ENCODE measurements at regions not wholly inside any gene's neighbourhood (a gene's known extent, or its start where the extent isn't known, plus 50 kb on each side); places are given as distances from the start of the nearest gene placed in this dataset.
A peak's percentile ranks its signal among the peaks of the same experiment; 100 is the strongest.
"Not testable (repeated sequence)": the region's sequence is repeated elsewhere in the genome, so short reads cannot be mapped to it uniquely, and the experiment has no call there.

DNA sequence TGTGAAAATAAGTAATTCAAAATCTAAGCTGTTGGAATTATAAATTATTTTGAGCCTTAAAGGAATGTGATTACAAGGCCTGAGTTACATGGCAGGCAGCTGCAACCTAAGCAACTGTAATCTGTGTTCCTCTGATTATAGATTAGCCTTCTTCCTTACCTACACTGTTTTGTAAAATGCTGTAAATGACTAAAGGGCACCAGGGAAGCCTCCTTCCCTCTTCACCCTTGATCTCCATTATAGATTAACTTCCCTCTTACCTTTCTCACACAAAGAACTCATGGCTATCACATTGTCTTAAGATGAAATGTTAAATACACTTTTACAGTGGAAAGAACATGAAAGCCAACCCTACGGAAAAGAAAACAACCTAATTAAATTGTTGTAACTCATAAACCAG, 423.7 kb upstream of the KLF12 start:
- DNase-seq: no peak

DNA sequence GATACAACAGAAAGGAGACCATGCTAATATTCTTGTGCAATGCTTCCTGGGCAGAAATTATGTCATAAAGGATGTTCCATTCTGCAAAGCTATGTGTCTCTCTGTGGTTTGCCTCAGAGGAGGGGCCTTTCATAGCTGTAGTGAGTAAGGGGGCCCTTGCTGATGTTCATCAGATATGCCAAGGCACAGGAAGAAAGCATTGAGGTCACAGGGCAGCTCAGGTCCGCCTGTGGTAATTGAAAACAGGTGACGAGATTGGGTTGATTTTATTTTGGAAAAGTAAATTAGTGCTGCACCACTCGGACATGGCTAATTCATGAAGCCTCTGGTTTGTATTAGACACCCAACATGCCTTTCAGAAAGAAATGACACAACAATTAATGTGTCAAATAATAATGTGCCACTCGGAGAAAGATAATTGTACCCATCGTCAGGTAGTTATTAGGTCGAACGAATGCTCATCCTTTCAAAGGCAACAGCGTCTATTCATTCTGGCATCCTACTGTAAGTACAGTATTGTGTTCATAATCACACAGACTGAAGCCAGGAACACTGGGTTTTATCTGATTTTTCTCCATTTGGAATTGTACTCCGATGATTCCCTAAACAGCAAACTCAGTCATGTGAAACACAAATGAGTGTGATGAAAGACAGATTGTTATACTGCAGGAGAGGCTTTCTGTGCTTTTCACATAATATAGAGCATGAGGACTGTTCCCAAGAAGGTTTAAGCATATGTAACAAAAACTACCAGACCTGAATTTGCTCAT, 421.6 kb upstream of the KLF12 start:
- DNase-seq: no peak

DNA sequence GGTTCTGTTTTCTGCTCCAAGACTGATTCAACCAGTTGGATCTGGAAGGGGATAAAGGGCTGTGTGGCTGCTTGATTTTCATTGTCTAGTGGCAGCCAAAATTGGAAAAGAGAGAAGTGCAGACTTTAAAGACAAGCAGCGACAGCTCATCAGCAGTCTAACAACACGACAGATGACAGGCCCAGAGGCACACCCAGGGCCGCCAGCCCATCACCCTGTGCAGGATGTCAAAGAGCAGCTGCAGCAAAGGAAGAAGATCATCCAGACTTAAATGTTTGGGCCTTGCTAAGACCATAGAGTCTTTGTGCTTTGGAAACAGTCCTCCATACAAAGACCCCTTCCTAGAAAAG, 421.0 kb upstream of the KLF12 start:
- DNase-seq: no peak

DNA sequence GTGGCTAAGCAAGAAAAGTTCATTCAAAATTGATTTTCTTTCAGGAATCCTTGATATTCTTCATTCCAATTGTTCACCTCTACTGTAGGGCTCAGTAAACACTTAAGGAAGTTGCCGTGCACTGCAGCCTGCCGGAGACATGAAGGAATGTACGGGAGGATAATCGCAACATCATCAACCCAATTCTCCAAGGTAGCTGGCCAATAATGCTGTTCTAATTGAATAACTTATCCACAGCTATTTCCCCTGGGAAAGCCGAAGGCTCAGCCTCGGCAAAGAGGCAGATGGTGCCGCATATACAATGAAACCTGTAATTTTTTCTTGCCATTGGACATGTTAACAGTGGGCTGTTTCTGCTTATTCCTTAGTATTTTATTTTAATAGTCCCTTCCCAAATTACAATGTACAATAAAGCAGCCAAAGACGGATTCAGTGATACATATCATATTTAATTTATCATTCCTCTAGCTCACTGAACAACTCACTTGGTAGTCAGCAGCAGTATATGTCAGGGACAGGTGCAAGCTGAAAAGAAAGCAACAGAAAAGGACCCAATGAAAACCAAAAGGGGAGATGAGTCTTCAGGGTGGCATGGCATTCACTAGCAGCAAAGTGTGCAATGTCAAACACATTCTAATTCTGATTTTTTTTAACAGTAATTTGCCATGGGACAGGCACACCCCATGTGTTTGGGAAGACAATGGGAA, 420.5 kb upstream of the KLF12 start:
- DNase-seq: no peak

DNA sequence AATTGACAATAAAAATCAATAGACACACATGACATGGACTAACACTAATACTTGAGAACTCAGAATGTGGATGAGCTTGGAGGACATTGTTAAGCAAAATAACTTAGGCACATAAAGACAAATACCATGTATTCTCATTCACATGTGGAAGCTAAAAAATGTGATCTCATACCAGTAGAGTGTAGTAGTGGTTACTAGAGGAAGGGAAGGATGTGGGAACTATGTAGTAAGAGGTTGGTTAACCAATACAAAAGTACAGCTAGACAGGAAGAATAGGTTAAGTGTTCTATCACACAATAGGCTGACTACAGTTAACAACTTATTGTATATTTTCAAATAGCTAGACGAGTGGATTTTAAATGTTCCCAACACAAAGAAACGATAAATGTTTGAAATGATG, 415.8 kb upstream of the KLF12 start:
- peak; percentile 28 for DNase-seq

DNA sequence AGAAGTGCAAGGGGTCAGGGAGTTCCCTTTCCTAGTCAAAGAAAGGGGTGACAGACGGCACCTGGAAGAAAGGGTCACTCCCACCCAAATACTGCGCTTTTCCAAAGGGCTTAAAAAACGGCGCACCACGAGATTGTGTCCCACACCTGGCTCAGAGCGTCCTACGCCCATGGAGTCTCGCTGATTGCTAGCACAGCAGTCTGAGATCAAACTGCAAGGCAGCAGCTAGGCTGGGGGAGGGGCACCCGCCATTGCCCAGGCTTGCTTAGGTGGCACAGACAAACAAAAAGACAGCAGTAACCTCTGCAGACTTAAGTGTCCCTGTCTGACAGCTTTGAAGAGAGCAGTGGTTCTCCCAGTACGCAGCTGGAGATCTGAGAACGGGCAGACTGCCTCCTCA, 402.4 kb upstream of the KLF12 start:
- not testable (repeated sequence) for DNase-seq

DNA sequence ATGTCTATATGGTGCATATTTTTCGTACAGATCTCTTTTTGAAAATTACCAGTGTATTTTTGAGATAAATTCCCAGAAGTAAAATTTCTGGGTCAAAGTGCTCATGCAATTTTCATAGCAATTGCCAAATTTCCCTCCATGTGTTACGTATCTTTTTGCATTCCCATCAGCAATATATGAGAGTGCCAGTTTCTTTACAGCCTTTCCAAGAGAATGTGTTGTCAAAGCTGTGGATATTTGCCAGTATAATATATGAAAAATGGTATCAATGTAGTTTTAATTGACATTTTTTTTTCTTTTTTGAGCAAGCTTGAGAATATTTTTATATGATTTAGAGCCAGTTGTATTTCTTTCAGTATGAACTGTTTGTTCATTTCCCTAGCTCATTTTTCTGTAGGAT, 399.0 kb upstream of the KLF12 start:
- DNase-seq: no peak

DNA sequence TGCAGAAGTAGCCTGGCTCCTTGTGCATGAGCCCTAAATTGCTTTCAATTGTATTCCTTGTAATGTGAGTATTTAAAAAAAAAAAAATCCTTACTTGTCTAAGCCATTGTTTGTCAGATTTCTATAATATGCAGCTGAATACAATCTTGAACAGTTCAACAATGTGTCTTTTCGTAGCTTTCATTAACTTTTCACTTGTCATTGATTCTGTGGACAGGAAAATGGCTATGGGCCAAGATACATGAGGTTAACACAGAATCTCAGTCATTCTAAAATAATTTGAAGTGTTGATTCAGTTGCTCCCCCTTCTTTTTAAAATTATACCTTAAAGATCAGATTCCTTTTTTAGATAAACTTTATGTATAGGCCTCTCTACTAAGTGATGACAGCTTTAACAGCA, 395.8 kb upstream of the KLF12 start:
- no peak for DNase-seq

DNA sequence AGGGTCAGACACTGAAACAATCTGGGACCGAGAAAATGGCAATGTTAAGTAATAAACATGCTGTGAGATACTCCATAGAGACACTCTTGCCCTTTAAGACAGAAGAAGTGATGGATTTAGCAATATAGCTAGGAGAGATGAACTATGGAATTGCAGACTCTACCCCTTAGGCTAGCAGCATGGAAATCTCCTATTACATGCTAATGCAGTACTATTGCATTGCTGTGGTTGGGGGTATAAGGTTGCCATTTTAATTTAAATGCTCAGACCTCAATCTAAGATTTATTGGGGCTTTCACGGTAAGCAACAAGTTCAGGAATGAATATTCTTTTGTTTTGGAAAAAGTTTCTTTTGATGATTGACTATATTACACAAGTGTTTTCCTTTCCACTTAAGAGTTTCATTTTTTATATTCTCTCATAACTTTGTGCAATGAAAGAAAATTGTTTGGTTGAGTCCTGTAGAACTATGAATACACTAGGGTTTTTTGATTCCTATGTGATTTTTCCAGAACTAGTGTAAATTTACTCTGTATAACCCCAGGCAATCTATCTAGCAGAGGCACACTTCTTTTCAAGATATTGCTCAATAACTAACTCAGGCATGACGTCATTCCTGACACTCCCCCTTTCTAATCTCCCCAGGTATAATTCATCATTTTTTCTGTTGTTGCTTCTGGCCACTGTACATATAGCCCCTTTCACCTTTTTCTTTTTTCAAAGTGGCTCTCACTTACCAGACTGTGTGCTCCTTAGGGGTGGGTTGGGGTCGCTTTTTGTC, 394.7 kb upstream of the KLF12 start:
- DNase-seq: no peak

DNA sequence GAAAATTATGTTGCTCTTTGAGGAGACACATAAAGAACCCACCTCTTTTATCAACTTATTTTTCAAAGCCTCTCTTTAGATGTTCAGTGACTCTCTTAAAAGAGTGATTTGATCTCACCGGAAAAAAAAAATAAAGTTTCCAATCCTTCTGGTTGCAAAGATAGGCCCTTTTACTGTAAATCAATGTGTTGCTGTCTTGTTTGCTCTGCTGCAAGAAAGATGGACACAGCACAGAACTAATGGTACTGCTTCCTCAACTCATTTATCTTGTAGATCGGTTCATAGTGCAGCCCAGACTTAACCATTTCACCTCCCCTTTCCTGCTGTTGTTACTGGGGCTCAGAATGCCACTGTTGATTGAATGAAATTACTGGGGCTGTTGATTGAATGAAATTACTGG, 388.9 kb upstream of the KLF12 start:
- no peak for DNase-seq

DNA sequence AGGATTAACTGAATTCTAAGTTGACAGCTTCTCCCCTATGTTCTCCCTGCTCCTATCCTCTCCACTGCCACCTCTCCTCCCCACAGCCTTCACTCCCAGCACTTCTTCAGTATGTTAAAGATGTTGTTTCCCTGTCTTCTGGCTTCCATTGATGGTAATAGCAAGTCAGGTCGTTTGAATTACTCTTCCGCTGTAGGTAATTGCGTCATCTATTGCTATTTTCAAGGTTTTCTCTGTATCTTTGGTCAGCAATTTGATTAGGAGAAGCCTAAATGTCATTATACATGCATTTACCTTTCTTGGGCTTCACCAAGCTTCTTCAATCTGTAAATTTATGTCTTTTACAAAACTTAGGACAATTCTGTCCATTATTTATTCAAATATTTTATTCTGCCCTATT, 377.3 kb upstream of the KLF12 start:
- no peak for DNase-seq

DNA sequence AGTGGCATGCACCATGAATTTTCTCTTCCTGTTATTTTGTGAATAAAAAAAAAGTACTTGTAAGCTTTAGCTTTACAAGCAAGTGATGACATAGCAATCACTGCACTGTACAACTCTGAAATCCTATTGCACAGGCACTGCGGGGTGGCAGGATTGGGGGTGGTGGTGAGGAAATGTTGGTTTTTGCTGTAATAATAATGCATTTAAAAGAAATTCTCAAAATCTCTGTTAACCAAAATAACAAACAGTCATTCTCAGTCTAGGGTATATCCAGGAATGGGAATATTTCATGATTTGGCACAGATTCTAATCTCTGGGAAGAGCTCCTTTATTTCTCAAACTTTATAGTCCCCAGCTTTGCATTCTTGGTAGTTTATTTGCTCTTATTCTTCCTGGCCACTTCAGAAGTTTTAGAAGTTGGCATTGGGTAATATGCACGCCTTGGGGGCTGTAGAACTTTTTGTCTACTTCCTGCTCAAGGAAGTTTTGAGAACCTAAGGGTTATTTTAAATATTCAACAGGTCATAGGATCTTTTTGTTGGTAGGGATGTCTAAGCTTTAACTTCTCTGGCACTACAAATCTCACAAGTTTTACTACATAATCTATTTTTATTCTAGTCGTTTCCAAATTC, 353.0 kb upstream of the KLF12 start:
- no peak for DNase-seq

DNA sequence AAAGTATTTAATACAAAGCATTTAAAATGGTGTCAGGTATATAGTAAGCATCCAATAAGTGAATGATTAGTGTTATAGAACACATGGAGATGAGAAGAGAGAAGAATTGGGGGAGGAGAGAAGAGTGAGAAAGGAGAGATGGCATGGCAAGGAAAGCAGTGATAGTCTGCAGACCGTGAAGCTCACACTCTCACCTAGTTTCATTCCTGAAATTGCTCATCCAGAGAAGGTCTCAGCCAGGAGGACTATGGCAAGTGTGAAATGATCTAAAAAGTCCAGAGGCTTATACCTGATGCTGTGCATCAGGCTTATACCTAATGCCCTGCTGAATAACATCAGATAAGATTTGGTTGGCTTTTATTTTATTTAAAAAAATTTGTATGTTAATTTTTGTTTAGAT, 351.6 kb upstream of the KLF12 start:
- DNase-seq: no peak

DNA sequence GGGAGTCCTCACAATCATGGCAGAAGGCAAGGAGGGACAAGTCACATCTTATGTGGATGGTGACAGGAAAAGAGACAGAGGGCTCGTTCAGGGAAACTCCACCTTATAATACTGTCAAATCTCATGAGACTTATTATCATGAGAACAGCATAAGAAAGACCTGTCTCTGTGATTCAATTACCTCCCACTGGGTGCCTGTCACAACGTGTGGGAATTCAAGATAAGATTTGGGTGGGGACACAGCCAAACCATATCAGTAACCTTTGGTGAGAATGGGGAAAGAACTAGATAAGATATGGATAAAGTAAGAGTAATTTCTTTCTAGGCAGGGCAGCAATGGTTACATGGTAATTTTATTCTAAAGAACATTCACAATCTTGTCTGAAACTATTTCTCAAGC, 344.9 kb upstream of the KLF12 start:
- DNase-seq: no peak

DNA sequence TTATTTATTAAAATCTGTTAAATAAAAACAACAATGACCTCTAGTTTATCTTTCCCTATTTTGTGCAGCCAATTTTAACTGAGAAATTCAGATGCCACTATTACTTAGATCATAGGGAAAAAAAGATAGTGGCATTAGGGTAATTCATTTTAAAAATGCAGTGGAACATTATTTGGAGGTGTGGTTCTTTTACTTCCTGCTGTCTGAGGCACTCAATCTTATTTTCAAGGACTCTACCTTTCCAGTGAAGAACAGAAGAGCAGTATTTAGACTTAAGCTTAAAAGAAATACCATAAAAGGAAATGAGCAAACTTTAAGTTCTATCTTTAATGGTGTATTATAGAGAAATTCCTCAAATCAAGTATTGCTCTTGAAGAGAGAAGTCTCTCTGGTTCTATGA, 342.6 kb upstream of the KLF12 start:
- no peak for DNase-seq

DNA sequence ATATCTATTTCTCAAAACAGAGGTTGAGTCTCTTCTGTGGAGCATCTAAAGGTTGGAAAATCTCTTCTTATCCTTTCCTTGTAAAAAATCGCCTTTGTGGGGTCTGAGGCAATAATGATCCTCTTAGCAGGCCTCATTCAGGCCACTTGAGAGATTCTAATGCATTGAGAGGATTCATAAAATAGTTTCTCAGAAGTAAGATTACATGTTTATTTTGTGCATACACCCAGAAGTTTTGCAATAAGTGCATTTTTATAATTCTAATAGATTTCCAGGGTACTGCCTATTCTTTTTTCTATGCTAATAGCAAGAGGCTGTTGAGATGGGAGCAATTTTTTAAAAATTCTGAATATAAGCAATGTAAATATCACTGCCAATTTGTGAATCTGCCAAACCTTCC, 342.2 kb upstream of the KLF12 start:
- DNase-seq: no peak

DNA sequence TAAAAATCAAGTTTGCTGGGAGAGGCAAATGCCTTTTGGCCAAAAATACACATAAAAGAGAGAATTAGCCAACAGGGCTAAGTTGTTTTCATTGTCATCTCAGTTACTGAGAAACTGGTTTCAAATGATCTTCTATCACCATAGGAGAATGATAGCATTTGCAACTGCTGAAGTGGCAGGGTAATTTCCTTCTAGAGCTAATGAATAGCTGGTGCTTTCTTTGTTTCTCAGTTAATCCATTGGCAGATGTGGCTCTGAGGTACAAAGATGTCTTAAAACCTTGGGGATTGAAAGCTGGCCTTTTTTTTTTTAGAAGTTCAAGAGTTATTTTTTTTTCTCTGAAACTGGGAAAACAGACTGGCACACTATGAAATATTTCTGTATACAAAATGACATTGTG, 332.7 kb upstream of the KLF12 start:
- no peak for DNase-seq

DNA sequence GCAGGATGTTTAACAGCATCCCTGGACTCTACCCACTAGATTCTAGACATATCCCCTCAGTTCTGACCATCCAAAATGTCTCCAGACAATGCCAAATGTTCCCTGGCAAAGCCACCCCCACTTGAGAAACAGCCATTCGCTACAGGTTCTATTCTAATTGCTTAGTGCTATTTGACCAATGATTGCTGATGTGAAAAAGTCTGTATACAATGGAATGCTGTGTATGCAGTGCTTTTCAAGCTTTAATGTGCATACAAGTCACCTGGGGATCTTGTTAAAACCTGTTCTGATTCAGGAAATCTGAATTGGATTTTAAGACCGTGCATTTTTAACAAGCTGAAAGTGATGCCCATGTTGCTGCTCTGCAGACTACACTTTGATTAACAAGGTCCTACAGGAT, 331.8 kb upstream of the KLF12 start:
- DNase-seq: no peak

DNA sequence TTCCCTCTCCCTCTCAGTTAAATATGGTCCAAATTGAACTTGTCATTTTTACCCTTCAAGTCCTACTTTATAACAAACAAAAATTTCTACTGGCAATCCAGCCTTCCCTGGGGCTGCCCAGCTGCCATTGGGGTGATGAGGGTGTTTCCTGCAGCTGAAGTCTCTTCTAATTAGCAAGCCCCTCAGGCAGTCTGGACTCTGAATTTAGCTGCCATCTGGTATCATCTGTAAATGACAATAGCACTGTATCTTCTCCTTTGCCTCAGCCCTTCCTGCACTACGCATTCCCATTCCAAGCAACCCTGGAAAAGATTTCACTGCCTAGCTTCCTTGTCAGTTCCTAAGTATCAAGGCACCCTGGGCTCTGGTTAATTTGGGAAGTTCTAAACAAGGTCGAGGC, 331.1 kb upstream of the KLF12 start:
- no peak for DNase-seq

DNA sequence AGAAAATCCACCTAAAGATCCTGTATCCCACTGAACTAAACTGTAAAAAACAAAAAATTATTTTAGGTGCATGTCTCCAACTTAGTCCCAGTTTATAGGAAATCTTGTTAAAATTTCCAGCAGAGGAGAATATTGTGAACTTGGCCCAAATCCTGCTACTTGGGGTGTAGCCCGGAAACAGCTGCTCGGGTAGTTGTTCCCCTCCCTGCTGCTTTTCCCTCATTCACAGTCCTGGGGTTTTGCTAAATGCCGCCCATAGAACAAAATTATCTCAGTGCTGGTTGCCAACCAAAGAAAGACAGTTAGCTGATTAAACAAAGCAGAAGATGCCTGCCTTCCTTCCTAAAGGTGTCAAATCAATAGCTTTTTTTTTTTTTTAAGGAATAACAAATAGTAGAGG, 330.5 kb upstream of the KLF12 start:
- DNase-seq: no peak

DNA sequence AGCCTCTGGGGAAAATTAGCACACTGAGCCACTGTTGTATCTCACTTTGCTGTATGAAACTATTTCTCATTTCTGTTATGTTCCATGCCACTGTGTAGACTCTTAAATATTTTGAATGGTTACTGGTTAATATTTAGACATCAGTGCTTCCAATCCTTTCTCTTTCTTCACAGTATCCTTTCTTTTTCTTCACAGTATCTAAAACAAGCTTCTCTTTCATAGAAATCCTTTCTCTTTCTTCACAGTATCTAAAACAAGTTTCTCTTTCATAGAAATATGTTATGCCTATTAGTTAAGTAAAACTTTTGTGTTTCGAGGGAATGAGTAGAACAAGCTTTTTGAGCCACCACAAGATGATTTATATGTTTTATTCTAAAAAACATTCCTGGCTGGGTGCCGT, 326.8 kb upstream of the KLF12 start:
- DNase-seq: no peak

DNA sequence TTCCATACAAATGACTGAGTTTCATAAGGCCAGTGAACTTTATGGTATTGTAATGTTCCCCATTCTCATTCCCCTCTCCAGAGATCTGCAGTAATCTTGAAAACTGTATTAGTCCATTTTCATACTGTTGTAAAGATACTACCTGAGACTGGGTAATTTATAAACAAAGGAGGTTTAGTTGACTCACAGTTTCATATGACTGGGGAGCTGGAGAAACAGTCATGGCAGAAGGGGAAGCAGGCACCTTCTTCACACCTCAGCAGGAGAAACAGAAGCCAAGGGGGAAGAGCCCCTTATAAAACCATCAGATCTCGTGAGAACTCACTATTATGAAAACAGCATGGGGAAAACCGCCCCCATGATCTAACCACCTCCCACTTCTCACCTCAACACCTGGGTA, 318.7 kb upstream of the KLF12 start:
- no peak for DNase-seq

DNA sequence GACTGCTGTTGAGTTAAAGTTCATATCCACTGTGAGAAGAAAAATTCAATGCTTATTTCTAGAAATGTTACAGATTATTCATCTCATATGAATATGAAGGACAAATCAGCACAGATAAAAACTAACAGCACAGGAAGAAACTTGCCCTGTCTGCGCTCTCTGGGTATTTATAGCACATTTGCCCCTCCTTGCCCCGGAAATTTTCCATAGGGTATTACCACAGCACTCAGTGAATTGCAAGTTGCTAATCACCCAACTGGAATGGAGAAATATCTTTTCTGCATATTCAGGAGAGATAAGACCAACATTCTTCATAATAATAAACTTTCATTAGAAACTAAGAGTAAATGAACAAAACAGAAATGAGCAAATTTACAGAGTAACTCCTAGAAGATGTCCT, 318.0 kb upstream of the KLF12 start:
- no peak for DNase-seq

DNA sequence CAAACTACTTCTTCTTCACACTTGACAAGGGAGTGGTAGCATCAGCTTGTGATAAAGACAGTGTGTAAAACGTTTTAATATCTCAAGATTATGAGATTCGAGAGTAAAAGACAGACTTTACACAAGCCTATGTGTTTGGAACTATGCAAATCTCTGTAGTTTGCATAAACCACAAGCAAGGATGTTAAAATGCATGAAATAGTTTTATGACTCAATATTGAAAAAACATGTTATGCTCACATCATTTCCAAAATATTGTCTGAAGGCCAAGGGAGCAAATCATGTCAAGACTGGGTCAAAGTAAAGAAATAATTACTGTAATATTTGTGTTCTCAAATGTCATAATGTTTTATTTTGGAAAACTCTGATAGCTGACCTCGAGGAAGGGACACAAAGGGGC, 316.8 kb upstream of the KLF12 start:
- no peak for DNase-seq
